Transverse colon (tissue), 3 donors: ENCODE measurements at regions not wholly inside any gene's neighbourhood (a gene's known extent, or its start where the extent isn't known, plus 50 kb on each side); places are given as distances from the start of the nearest gene placed in this dataset.

Experiments
- CTCF ChIP-seq, 5 experiments: fragments of 200-600 bp in 3 of 5; fragments of 450-650 bp in 2 of 5; sonication (generic) in 3 of 5; IDR thresholded peaks; 1 replicate in 2 of 5; 2 replicates in 3 of 5; pipeline ENCODE4 v1.5.1; 2016 to 2017; ENCODE audit warnings: antibody characterized with exemption in 5 of 5, inconsistent platforms in 3 of 5, mild to moderate bottlenecking in 2 of 5, moderate library complexity in 1 of 5
- EP300 ChIP-seq: sonication (generic); formaldehyde crosslinking; IDR thresholded peaks from one replicate; pipeline ENCODE4 v1.6.1; 2017; ENCODE audit warnings: antibody characterized with exemption, low read depth
- POLR2A ChIP-seq: fragments of 450-650 bp; IDR thresholded peaks from one replicate; pipeline ENCODE4 v1.6.1; 2016; ENCODE audit warnings: antibody characterized with exemption, mild to moderate bottlenecking, moderate library complexity

- TF ChIP-seq CTCF (IDR thresholded peaks at IDR 0.05) (no peak), EP300 (no peak), POLR2A (no peak)
Measured at GRCh38 chr14:86510491-86510890, 980.5 kb downstream of the FLRT2 start.
